HUES48 (cell line): ENCODE measurements at regions not wholly inside any gene's neighbourhood (a gene's known extent, or its start where the extent isn't known, plus 50 kb on each side); places are given as distances from the start of the nearest gene placed in this dataset.

Experiments used
- H3K27ac ChIP-seq: one replicate; pipeline ENCODE4 v1.7.0; 2013; ENCODE audit warnings: low read depth, low read length, inconsistent platforms
- H3K27me3 ChIP-seq: 2 replicates; pipeline ENCODE4 v1.6.1; 2013; ENCODE audit warnings: mild to moderate bottlenecking, low read length; ENCODE audit not compliant: control insufficient read depth, insufficient read depth
- H3K36me3 ChIP-seq: 2 replicates; pipeline ENCODE4 v1.6.1; 2013; ENCODE audit warnings: low read length; ENCODE audit not compliant: control insufficient read depth, insufficient read depth
- H3K4me1 ChIP-seq: 2 replicates; pipeline ENCODE4 v1.6.1; 2013; ENCODE audit warnings: mild to moderate bottlenecking, low read length; ENCODE audit not compliant: control insufficient read depth, insufficient read depth
- H3K4me3 ChIP-seq: 2 replicates; pipeline ENCODE4 v1.5.1; 2013; ENCODE audit warnings: mild to moderate bottlenecking, low read depth, low read length
- H3K9ac ChIP-seq: 2 replicates; pipeline ENCODE4 v1.6.1; 2013; ENCODE audit warnings: mild to moderate bottlenecking, low read depth, low read length, moderate library complexity
- H3K9me3 ChIP-seq: 2 replicates; pipeline ENCODE4 v1.6.1; 2013; ENCODE audit warnings: low read length; ENCODE audit not compliant: control insufficient read depth, insufficient read depth

GRCh38 chr14:97219431-97220017 lies 422.3 kb downstream of the VRK1 start:
- Histone ChIP-seq H3K9ac (no peak overlapping the region), H3K4me3 (peak overlapping the region; percentile 74), H3K27me3 (peaks cover 16% of the 10 kb centered on the region), H3K9me3 (no peaks in the 10 kb centered on the region), H3K36me3 (no peaks in the 10 kb centered on the region), H3K27ac (no peak overlapping the region), H3K4me1 (peaks cover 12% of the 10 kb centered on the region)

- H3K27ac ChIP-seq, result no peak overlapping the region
- peaks cover 10% of the 10 kb centered on the region for H3K4me1 ChIP-seq
- peaks cover 16% of the 10 kb centered on the region for H3K27me3 ChIP-seq
- H3K36me3 ChIP-seq, result no peaks in the 10 kb centered on the region
- H3K9ac ChIP-seq, result no peak overlapping the region
- no peaks in the 10 kb centered on the region for H3K9me3 ChIP-seq
- no peak overlapping the region for H3K4me3 ChIP-seq
Measured at GRCh38 chr14:97221572-97222285, 424.5 kb downstream of the VRK1 start.

GRCh38 chr14:97224016-97224415 lies 426.8 kb downstream of the VRK1 start:
- H3K4me1 ChIP-seq, result no peaks in the 10 kb centered on the region
- no peak overlapping the region for H3K4me3 ChIP-seq
- H3K9ac ChIP-seq, result no peak overlapping the region
- H3K27me3 ChIP-seq, result peaks cover 13% of the 10 kb centered on the region
- no peaks in the 10 kb centered on the region for H3K36me3 ChIP-seq
- H3K27ac ChIP-seq, result no peak overlapping the region
- H3K9me3 ChIP-seq, result no peaks in the 10 kb centered on the region

- H3K4me3 ChIP-seq, result no peak overlapping the region
- H3K36me3 ChIP-seq, result no peaks in the 10 kb centered on the region
- H3K27ac ChIP-seq, result no peak overlapping the region
- H3K27me3 ChIP-seq, result no peaks in the 10 kb centered on the region
- H3K4me1 ChIP-seq, result no peaks in the 10 kb centered on the region
- no peak overlapping the region for H3K9ac ChIP-seq
- H3K9me3 ChIP-seq, result no peaks in the 10 kb centered on the region
Measured at GRCh38 chr14:97230051-97230450, 432.9 kb downstream of the VRK1 start.

- Histone ChIP-seq H3K27ac (no peak overlapping the region), H3K4me3 (no peak overlapping the region), H3K4me1 (no peaks in the 10 kb centered on the region), H3K9me3 (no peaks in the 10 kb centered on the region), H3K27me3 (no peaks in the 10 kb centered on the region), H3K9ac (no peak overlapping the region), H3K36me3 (no peaks in the 10 kb centered on the region)
Measured at GRCh38 chr14:97233319-97233985, 436.3 kb downstream of the VRK1 start.

- no peak overlapping the region for H3K9ac ChIP-seq
- no peak overlapping the region for H3K27ac ChIP-seq
- no peaks in the 10 kb centered on the region for H3K27me3 ChIP-seq
- H3K9me3 ChIP-seq, result no peaks in the 10 kb centered on the region
- H3K36me3 ChIP-seq, result no peaks in the 10 kb centered on the region
- no peaks in the 10 kb centered on the region for H3K4me1 ChIP-seq
- H3K4me3 ChIP-seq, result no peak overlapping the region
Measured at GRCh38 chr14:97246648-97247047, 449.5 kb downstream of the VRK1 start.

- Histone ChIP-seq H3K9ac (no peak overlapping the region), H3K27ac (no peak overlapping the region), H3K36me3 (no peaks in the 10 kb centered on the region), H3K9me3 (no peaks in the 10 kb centered on the region), H3K4me1 (no peaks in the 10 kb centered on the region), H3K4me3 (no peak overlapping the region), H3K27me3 (no peaks in the 10 kb centered on the region)
Measured at GRCh38 chr14:97248973-97249372, 451.8 kb downstream of the VRK1 start.

- Histone ChIP-seq H3K4me1 (no peaks in the 10 kb centered on the region), H3K36me3 (no peaks in the 10 kb centered on the region), H3K4me3 (no peak overlapping the region), H3K9ac (no peak overlapping the region), H3K9me3 (no peaks in the 10 kb centered on the region), H3K27ac (no peak overlapping the region), H3K27me3 (no peaks in the 10 kb centered on the region)
Measured at GRCh38 chr14:97250931-97251330, 453.7 kb downstream of the VRK1 start.

- Histone ChIP-seq H3K9ac (no peak overlapping the region), H3K36me3 (no peaks in the 10 kb centered on the region), H3K4me3 (no peak overlapping the region), H3K4me1 (no peaks in the 10 kb centered on the region), H3K27ac (no peak overlapping the region), H3K27me3 (no peaks in the 10 kb centered on the region), H3K9me3 (no peaks in the 10 kb centered on the region)
Measured at GRCh38 chr14:97251491-97252155, 454.4 kb downstream of the VRK1 start.

- Histone ChIP-seq H3K4me3 (no peak overlapping the region), H3K9ac (no peak overlapping the region), H3K9me3 (no peaks in the 10 kb centered on the region), H3K27ac (no peak overlapping the region), H3K4me1 (no peaks in the 10 kb centered on the region), H3K27me3 (no peaks in the 10 kb centered on the region), H3K36me3 (no peaks in the 10 kb centered on the region)
Measured at GRCh38 chr14:97253756-97254155, 456.6 kb downstream of the VRK1 start.

- Histone ChIP-seq H3K4me3 (no peak overlapping the region), H3K27me3 (no peaks in the 10 kb centered on the region), H3K36me3 (no peaks in the 10 kb centered on the region), H3K9ac (no peak overlapping the region), H3K9me3 (no peaks in the 10 kb centered on the region), H3K4me1 (peaks cover 8% of the 10 kb centered on the region; the same call in 1 of the 2 replicates), H3K27ac (no peak overlapping the region)
Measured at GRCh38 chr14:97262336-97262735, 465.2 kb downstream of the VRK1 start.
